GM18519 (cell line): ENCODE measurements at regions not wholly inside any gene's neighbourhood (a gene's known extent, or its start where the extent isn't known, plus 50 kb on each side); places are given as distances from the start of the nearest gene placed in this dataset.

Experiments used
- ATAC-seq: cut with Tn5 transposase; IDR thresholded peaks from one replicate; pipeline ENCODE4 v1.9.1; 2021; ENCODE audit warnings: mild to moderate bottlenecking, moderate library complexity; ENCODE audit not compliant: unreplicated experiment, low FRiP score

GRCh38 chr22:49048591-49048990 is 779.1 kb downstream of the BRD1 start:
- ATAC-seq, result no peak

GRCh38 chr22:49047447-49047846 is 780.2 kb downstream of the BRD1 start:
- no peak for ATAC-seq

GRCh38 chr22:49046546-49047361 is 780.9 kb downstream of the BRD1 start:
- ATAC-seq, result no peak

- no peak for ATAC-seq
Measured at GRCh38 chr22:49046000-49046545, 781.6 kb downstream of the BRD1 start.

GRCh38 chr22:49045276-49045675 is 782.4 kb downstream of the BRD1 start:
- ATAC-seq, result no peak

GRCh38 chr22:49044776-49045175 is 782.9 kb downstream of the BRD1 start:
- no peak for ATAC-seq

- ATAC-seq, result no peak
Measured at GRCh38 chr22:49044091-49044490, 783.6 kb downstream of the BRD1 start.

- no peak for ATAC-seq
Measured at GRCh38 chr22:49042877-49043859, 784.5 kb downstream of the BRD1 start.

GRCh38 chr22:49042066-49042465 is 785.6 kb downstream of the BRD1 start:
- ATAC-seq, result no peak

GRCh38 chr22:49040754-49041467 is 786.8 kb downstream of the BRD1 start:
- no peak for ATAC-seq

GRCh38 chr22:49040111-49040510 is 787.6 kb downstream of the BRD1 start:
- no peak for ATAC-seq

- ATAC-seq, result no peak
Measured at GRCh38 chr22:49039625-49040024, 788.0 kb downstream of the BRD1 start.

- no peak for ATAC-seq
Measured at GRCh38 chr22:49037701-49038245, 789.9 kb downstream of the BRD1 start.

- no peak for ATAC-seq
Measured at GRCh38 chr22:49036513-49036912, 791.2 kb downstream of the BRD1 start.

- ATAC-seq, result no peak
Measured at GRCh38 chr22:49035818-49036457, 791.7 kb downstream of the BRD1 start.

- no peak for ATAC-seq
Measured at GRCh38 chr22:49034836-49035817, 792.5 kb downstream of the BRD1 start.

GRCh38 chr22:49033616-49034015 is 794.1 kb downstream of the BRD1 start:
- ATAC-seq, result no peak

- no peak for ATAC-seq
Measured at GRCh38 chr22:49032821-49033220, 794.9 kb downstream of the BRD1 start.
